ENCODE measurements at regions not wholly inside any gene's neighbourhood (a gene's known extent, or its start where the extent isn't known, plus 50 kb on each side); places are given as distances from the start of the nearest gene placed in this dataset.
"Not testable (repeated sequence)": the region's sequence is repeated elsewhere in the genome, so short reads cannot be mapped to it uniquely, and the experiment has no call there.

GRCh38 chr17:62196587-62196986 is 131.5 kb upstream of the MED13 start:
- not testable (repeated sequence) for DNase-seq

GRCh38 chr17:62194401-62194800 is 129.3 kb upstream of the MED13 start:
- no peak for DNase-seq

GRCh38 chr17:62193249-62193648 is 128.2 kb upstream of the MED13 start:
- no peak for DNase-seq

- DNase-seq = peak in 1 of 4 experiments; percentile 14
These were observed 126.6 kb upstream of the MED13 start for GRCh38 chr17:62191390-62192361.

GRCh38 chr17:62189377-62189776 is 124.3 kb upstream of the MED13 start:
- DNase-seq = no peak

GRCh38 chr17:62188713-62189112 is 123.6 kb upstream of the MED13 start:
- DNase-seq = peak in 2 of 4 experiments; percentile 31 to 39

- DNase-seq = no peak
These were observed 122.6 kb upstream of the MED13 start for GRCh38 chr17:62187681-62188080.

GRCh38 chr17:62186841-62187240 is 121.8 kb upstream of the MED13 start:
- DNase-seq = no peak

- no peak for DNase-seq
These were observed 115.7 kb upstream of the MED13 start for GRCh38 chr17:62180772-62181171.

GRCh38 chr17:62179525-62180161 is 114.6 kb upstream of the MED13 start:
- peak; percentile 63 to 86 (median 82) for DNase-seq

GRCh38 chr17:62178579-62178978 is 113.5 kb upstream of the MED13 start:
- DNase-seq = no peak

GRCh38 chr17:62172492-62173291 is 107.6 kb upstream of the MED13 start:
- DNase-seq = peak; percentile 31 to 76 (median 52)

- no peak for DNase-seq
These were observed 102.0 kb upstream of the MED13 start for GRCh38 chr17:62167076-62167475.

GRCh38 chr17:62164747-62165722 is 100.0 kb upstream of the MED13 start:
- DNase-seq = no peak

GRCh38 chr17:62163847-62164246 is 98.8 kb upstream of the MED13 start:
- DNase-seq = no peak

- DNase-seq = no peak
These were observed 97.8 kb upstream of the MED13 start for GRCh38 chr17:62162898-62163297.

GRCh38 chr17:62161405-62162148 is 96.5 kb upstream of the MED13 start:
- DNase-seq = no peak

- no peak for DNase-seq
These were observed 95.7 kb upstream of the MED13 start for GRCh38 chr17:62160816-62161215.

- DNase-seq = peak in 1 of 4 experiments; percentile 43
These were observed 94.9 kb upstream of the MED13 start for GRCh38 chr17:62159994-62160393.

- DNase-seq = no peak
These were observed 91.9 kb upstream of the MED13 start for GRCh38 chr17:62156949-62157348.

GRCh38 chr17:62154909-62155308 is 89.8 kb upstream of the MED13 start:
- no peak for DNase-seq

Data from suppressor macrophage (primary cell).